Loucy (cell line): ENCODE measurements at regions not wholly inside any gene's neighbourhood (a gene's known extent, or its start where the extent isn't known, plus 50 kb on each side); places are given as distances from the start of the nearest gene placed in this dataset.

Experiments
- H2AFZ ChIP-seq: fragments of 200-600 bp; sonication (generic); 2 replicates; pipeline ENCODE4 v1.6.0; 2016; ENCODE audit warnings: antibody characterized with exemption, mild to moderate bottlenecking, low read length, moderate library complexity
- H3F3A ChIP-seq: fragments of 200-600 bp; 2 replicates; pipeline ENCODE4 v1.6.0; 2016; ENCODE audit warnings: antibody characterized with exemption, low read depth, mild to moderate bottlenecking
- H3K27me3 ChIP-seq: fragments of 200-600 bp; sonication (generic); 2 replicates; pipeline ENCODE4 v1.6.1; 2014; ENCODE audit warnings: low read length, mild to moderate bottlenecking; ENCODE audit not compliant: insufficient read depth, poor library complexity, severe bottlenecking
- H3K36me3 ChIP-seq: fragments of 200-600 bp; sonication (generic); 2 replicates; pipeline ENCODE4 v1.6.1; 2016; ENCODE audit warnings: low read length; ENCODE audit not compliant: insufficient read depth
- H3K4me1 ChIP-seq: fragments of 200-600 bp; sonication (generic); 2 replicates; pipeline ENCODE4 v1.5.1; 2014; ENCODE audit warnings: low read length, mild to moderate bottlenecking; ENCODE audit not compliant: insufficient read depth, poor library complexity, severe bottlenecking
- H3K4me2 ChIP-seq: fragments of 200-600 bp; sonication (generic); 2 replicates; pipeline ENCODE4 v1.6.0; 2014; ENCODE audit warnings: antibody characterized with exemption, low read length, low read depth, mild to moderate bottlenecking; ENCODE audit not compliant: poor library complexity, severe bottlenecking
- H3K4me3 ChIP-seq: fragments of 200-600 bp; sonication (generic); 2 replicates; pipeline ENCODE4 v1.5.1; 2014; ENCODE audit warnings: low read length, mild to moderate bottlenecking, mixed read lengths; ENCODE audit not compliant: poor library complexity, severe bottlenecking
- H3K79me2 ChIP-seq: fragments of 200-600 bp; sonication (generic); 2 replicates; pipeline ENCODE4 v1.6.1; 2014; ENCODE audit warnings: low read length; ENCODE audit not compliant: insufficient read depth
- H3K9ac ChIP-seq: fragments of 200-600 bp; sonication (generic); 2 replicates; pipeline ENCODE4 v1.6.0; 2014; ENCODE audit warnings: mild to moderate bottlenecking, low read depth, low read length, moderate library complexity; ENCODE audit not compliant: poor library complexity, severe bottlenecking
- H3K9me2 ChIP-seq: fragments of 200-600 bp; sonication (generic); replicated peaks from 2 replicates; pipeline ENCODE4 v1.6.1; 2016; ENCODE audit warnings: low read depth, low read length, mixed read lengths
- H3K9me3 ChIP-seq: fragments of 200-600 bp; sonication (generic); 2 replicates; pipeline ENCODE4 v1.6.1; 2014; ENCODE audit warnings: mild to moderate bottlenecking, antibody characterized with exemption, low read length, low read depth; ENCODE audit not compliant: insufficient read depth
- H4K20me1 ChIP-seq: fragments of 200-600 bp; sonication (generic); 2 replicates; pipeline ENCODE4 v1.6.0; 2014; ENCODE audit warnings: antibody characterized with exemption, low read length, mild to moderate bottlenecking; ENCODE audit not compliant: insufficient read depth, poor library complexity, severe bottlenecking
- CTCF ChIP-seq: fragments of 200-600 bp; sonication (generic); conservative IDR thresholded peaks from 2 replicates; pipeline ENCODE4 v1.5.1; 2014; ENCODE audit warnings: mild to moderate bottlenecking, antibody characterized with exemption, low read length
- EZH2phosphoT487 ChIP-seq: fragments of 200-600 bp; IDR thresholded peaks from 2 replicates; pipeline ENCODE4 v1.6.1; 2018; ENCODE audit warnings: antibody characterized with exemption, mild to moderate bottlenecking, moderate library complexity, borderline replicate concordance

- H3K9me3 ChIP-seq = no peaks in the 10 kb centered on the region
- peaks cover 12% of the 10 kb centered on the region for H3K4me1 ChIP-seq
- H3K9me2 ChIP-seq = no peaks in the 10 kb centered on the region
- TF ChIP-seq EZH2phosphoT487 = no peak
- TF ChIP-seq CTCF = no peak
- peak overlapping the region; percentile 100 for H2AFZ ChIP-seq
- H3F3A ChIP-seq = peaks cover 6% of the 10 kb centered on the region; the same call in 1 of the 2 replicates
- no peaks in the 10 kb centered on the region for H3K27me3 ChIP-seq
- H4K20me1 ChIP-seq = no peaks in the 10 kb centered on the region
- H3K4me3 ChIP-seq = peak overlapping the region; percentile 84
- H3K79me2 ChIP-seq = no peaks in the 10 kb centered on the region
- H3K4me2 ChIP-seq = peak overlapping the region; percentile 77
- H3K9ac ChIP-seq = peak overlapping the region; percentile 91
- H3K36me3 ChIP-seq = no peaks in the 10 kb centered on the region
Measured at GRCh38 chr2:58427572-58428095, 186.5 kb upstream of the FANCL start.

- H3K4me2 ChIP-seq = no peak overlapping the region
- H3K4me3 ChIP-seq = no peak overlapping the region
- no peak overlapping the region for H2AFZ ChIP-seq
- H3K4me1 ChIP-seq = peaks cover 8% of the 10 kb centered on the region
- H3K36me3 ChIP-seq = no peaks in the 10 kb centered on the region
- TF ChIP-seq EZH2phosphoT487 = no peak
- no peak for TF ChIP-seq CTCF
- no peaks in the 10 kb centered on the region for H3K9me3 ChIP-seq
- H3F3A ChIP-seq = 0 out of 2 replicates have a peak, but pooled peaks cover 6% of the 10 kb centered on the region
- no peaks in the 10 kb centered on the region for H3K79me2 ChIP-seq
- no peaks in the 10 kb centered on the region for H3K9me2 ChIP-seq
- H4K20me1 ChIP-seq = no peaks in the 10 kb centered on the region
- H3K27me3 ChIP-seq = no peaks in the 10 kb centered on the region
- no peak overlapping the region for H3K9ac ChIP-seq
Measured at GRCh38 chr2:58425368-58425767, 184.2 kb upstream of the FANCL start.

- Histone ChIP-seq H3K9me3 (no peaks in the 10 kb centered on the region), H3K27me3 (no peaks in the 10 kb centered on the region), H2AFZ (no peak overlapping the region), H3K4me2 (no peak overlapping the region), H3K4me1 (peaks cover 4% of the 10 kb centered on the region), H3F3A (no peaks in the 10 kb centered on the region), H3K4me3 (no peak overlapping the region), H3K9me2 (no peaks in the 10 kb centered on the region), H3K36me3 (no peaks in the 10 kb centered on the region), H3K79me2 (no peaks in the 10 kb centered on the region), H3K9ac (no peak overlapping the region), H4K20me1 (no peaks in the 10 kb centered on the region)
- TF ChIP-seq EZH2phosphoT487 = no peak
- no peak; the same call in 1 of the 2 replicates for TF ChIP-seq CTCF
Measured at GRCh38 chr2:58419983-58420382, 178.9 kb upstream of the FANCL start.
